COLO668 (cell line): ENCODE measurements at regions not wholly inside any gene's neighbourhood (a gene's known extent, or its start where the extent isn't known, plus 50 kb on each side); places are given as distances from the start of the nearest gene placed in this dataset.

Experiments
- DNase-seq: peaks from one replicate; lab custom pipeline; 2025; ENCODE audit not compliant: unreplicated experiment; lab: John Stamatoyannopoulos, UW

DNA sequence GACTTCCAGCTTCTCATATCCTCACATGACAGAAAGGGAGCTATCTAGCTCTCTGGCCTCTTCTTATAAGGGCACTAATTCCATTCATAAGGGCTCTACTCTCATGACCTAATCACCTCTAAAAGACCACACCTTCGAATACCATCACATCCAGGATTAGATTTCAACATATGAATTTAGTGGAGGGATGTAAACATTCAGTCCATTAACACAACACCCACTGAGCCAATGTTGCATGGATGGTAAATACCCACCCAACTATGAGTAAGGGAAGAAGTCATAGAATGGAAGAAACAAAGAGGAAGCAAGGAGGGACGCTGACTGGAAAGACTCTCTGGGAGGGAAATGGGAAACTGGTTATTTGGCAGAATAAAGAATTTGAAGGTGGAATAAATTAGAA is 112.6 kb upstream of the CCDC112 start:
- no peak for DNase-seq

DNA sequence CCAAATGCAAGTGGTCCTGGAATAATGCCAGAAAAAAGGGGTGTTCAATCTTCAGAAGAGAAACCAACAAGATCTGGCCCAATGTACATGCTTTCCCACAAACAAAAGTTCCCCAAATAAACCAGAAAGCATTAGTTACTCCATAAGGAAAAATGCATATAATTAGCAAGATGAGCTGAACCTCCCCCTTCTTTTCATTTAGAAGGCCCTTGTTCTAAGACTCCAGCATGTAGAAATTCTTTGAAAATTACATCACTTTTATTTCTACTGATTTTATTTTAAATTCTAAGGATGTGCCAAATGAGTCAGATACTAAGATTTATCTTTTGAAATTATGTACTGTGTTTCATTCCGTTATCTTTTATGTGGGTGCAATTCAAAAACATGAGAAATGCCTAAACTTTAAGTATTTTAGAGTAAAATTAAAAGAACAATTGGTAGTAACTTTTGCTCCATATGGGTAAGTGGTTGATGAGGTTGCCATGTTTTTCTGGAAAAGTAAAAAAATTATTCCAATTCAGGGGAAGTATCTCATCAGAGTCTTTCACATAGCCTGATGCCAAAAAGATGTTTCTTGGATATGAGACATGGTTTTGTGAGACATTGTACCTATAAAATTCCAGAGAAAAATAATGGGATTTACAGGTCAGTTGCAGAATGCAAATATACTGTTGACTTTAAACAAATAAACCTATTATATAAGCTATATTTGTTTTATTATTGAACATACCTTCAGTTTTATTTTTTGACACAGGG is 106.5 kb upstream of the CCDC112 start:
- DNase-seq: no peak

DNA sequence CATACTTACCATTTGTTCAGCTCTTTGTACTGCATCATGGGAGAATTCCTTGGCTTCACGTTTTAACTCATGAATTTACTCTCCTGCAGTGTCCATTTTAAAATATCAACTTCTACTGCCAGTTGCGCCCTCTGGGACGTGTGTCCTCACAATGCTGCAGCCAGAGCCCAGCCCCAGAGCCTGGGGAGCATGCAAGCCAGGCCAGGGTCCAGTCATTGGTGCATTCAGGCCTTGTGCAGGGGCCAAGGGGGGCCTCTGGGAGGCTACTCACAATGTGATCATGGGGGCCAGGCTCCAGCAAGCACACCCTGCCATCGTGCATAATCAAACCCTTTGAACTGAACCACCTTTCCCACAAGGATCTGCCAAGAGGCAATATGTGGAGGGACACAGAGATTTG is 105.6 kb upstream of the CCDC112 start:
- no peak for DNase-seq

DNA sequence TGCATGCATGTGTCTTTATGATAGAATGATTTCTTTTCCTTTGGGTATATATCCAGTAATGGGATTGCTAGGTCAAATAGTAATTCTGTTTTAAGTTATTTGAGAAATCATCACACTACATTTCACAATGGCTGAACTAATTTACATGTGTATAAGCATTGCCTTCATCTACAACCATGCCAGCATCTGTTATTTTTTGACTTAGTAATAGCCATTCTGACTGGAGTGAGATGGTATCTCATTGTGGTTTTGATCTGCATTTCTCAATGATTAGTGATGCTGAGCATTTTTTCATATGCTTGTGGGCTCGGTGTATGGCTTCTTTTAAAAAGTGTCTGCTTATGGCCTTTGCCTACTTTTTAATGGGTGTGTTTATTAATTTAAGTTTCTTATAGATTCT is 102.3 kb upstream of the CCDC112 start:
- no peak for DNase-seq

DNA sequence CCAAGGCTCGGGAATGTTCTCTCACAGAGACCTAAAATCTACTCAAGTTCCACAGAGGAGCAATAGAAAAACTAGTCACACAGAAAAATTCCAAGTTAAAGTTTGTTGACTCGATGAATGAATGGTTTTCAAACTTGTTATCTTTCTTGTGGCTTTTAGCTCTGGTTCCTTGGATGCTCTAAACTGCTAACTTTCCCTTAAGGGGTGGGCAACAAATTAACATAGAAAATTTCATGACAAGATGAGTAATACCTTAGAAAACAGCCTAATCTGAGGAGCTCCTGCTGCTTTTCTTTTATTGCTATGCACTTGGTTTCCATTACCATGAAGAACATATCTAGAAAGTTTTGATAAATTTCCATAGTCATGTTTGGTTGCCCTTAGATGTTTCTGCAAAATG is 100.2 kb upstream of the CCDC112 start:
- no peak for DNase-seq

DNA sequence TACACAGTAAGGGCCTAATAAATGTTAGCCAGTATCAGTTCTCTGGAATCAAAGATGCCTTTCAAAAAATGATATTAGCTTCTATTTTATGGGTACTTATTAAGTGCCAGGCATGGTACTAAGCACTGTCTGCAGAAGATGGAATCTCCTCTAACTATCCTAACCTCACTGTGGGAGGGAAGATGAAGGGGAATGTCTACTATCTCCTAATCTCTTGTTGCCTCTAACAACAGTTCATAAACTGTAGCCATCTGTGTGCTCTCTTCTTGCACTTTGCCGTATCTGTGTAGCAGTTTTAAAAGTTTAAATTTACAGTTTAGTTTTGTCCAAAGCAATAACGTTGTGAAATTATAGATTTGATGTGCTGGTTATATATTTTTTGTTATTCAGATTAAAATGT is 99.6 kb upstream of the CCDC112 start:
- no peak for DNase-seq

DNA sequence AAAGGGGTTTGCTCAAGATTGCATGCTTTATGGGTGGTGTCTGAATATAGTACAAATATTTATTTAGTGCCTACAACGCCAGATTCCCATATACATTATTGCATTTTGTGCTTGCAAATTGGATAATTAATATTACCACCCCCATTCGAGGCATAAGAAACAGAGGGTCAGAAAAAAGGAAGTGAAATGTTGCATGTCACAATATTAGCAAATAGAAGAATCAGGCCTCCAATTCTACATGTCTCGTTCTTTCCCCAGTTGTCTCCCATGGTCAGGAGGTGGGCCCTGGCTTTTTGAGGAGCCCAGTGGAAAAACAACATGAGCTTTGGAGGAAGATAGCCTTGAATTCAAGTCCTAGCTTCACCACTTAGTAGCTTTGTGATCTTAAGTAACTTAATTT is 98.1 kb upstream of the CCDC112 start:
- no peak for DNase-seq

DNA sequence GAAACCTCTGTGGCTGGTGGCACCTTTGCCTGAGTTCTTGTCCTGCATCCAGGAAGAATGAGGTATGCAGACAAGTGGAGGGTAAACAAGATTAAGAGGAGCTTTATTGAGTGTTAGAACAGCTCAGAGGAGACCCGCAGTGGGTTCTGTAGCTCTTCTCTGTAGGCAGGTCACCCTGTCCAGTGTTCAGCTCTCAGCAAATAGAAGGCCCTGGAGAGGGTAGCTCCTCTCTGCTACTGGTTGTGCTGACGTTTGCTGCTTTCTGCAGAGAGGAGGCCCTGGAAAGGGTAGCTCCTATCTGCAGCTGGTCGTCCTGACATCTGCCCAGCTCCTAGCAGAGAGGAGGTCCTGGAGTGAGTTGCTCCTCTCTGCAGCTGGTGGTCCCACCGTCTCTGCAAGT is 96.8 kb upstream of the CCDC112 start:
- DNase-seq: no peak

DNA sequence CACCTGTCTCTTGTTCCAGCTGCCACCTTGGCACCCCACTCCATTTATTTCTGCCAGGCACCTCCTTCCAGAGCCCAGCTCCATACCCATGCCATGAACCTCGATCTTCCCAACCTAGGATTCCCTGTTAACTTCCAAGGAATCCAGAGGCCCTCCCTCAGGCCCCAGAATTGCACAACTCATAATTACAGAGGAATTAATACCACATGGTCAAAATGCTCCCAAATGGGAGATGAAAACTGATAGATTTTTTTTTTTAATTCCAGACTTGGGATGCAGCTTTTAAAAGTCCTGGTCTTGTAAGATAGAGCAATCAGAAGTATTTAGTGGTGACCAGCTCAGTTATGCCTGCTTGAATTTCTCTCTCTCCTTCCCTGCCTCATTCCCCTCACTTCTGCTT is 96.2 kb upstream of the CCDC112 start:
- no peak for DNase-seq

DNA sequence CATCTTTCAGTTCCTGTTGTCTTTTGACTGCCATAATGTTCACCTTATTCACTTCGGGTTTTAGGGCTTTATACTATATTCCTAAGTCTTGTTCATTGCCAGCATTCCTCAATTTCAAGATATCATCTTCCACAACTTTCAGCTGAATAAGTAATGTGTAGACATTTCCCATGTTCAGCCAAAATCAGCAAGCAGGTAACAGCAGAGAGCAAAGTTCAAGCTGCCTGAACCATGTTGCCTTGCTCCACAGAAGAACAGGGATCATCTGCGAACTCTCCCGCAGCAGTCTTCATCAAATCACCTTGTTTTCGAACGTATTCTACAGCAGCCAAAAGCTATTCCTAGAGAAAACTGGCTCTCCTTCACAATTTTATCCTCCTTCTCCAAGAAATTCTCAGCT is 95.3 kb upstream of the CCDC112 start:
- no peak for DNase-seq

DNA sequence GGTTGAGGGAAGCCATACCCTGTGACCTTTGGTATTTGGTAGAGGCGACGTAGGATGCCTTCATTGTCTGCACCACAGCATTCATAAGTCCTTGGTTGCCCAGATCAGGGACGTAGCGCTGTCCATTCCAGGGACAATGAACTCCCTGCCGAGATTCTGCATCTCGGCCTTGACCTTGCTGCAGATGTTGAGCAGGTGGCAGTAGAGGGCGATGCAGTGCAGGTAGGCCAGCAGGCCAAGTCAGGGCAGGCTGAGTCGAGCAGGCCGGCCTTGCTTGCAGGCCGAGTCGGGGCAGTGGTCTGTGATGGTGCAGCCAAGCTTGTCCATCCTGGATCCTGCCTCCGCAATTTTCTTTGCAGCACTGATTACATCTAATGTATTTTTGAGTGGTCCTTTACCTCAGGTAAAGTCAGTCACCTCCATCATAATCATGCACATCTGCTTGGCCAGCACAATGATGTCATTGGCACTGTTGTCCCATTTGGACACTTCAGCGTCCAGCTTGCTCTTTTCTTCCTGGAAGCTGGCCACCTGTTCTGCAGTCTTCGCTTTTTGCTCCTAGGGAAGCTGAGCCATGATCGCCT is 93.4 kb upstream of the CCDC112 start:
- no peak for DNase-seq

DNA sequence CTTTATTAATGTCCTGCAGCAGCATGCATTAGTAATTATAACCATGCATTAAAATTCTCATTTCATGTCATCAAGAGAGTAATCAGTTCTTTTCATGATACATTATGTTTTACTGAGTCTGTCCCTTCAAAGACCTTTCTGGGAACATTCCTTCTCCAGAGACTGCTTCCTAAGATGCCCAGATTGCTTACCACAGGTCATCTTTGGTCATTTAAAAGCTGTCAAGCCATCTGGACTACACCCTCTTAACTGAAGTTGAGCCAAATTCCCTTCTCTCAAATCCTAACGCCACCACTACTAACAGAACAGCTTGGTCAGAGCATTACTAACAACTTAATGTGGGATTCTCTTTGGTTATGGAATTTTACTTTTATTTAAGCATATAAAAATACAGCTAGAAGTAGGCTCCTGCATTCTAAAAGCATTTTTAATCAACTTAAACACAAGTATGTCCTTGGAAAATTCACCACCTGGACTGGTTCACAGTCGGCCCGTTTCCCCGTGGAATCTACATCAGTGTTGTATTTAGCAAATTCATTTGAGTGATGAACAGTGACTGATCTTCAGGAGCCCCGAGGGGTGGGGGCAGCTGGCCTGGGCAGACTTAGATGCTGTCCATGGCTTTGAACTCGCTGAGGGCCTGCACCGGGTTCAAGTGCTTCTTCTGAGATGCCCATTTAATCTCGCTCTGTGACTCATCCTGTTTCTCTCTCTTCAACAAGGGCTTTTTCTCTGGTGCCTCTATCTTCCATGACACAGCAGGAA is 92.8 kb upstream of the CCDC112 start:
- no peak for DNase-seq

DNA sequence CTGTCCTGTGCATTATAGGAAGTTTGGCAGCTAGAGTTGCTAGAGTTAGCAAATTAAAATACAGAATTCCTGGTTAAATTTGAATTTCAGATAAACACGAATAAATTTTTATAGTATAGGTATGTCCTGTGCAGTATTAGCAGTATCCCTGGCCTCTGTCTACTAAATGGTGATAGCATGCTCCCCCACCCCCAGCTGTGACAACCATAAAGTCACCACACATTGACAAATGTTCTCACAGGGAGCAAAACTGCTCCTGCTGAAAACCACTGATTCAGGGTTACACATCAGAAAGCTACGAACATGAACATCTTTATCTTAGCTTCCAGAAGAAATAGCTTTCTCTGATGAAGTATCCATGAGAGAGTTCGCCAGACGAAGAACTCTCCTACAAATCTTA is 91.8 kb upstream of the CCDC112 start:
- no peak for DNase-seq

DNA sequence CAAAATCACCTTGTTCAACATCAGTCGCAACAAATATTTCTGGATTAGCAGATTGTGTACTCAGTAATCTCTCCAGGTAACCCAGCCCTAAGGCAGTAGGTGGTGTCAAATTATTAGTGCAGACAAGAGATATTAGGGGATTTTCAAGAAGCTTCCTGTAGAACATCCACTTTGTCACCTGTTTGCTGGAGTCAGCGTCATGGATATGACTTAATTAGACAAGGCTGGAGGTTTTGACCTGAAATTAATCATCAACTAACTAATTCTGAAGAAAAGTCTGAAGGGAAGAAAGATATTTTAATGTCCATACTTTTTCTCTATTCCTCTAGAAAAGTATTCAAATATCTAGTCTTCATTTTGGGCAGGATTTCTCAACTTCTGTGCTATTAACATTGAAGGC is 91.4 kb upstream of the CCDC112 start:
- no peak for DNase-seq

DNA sequence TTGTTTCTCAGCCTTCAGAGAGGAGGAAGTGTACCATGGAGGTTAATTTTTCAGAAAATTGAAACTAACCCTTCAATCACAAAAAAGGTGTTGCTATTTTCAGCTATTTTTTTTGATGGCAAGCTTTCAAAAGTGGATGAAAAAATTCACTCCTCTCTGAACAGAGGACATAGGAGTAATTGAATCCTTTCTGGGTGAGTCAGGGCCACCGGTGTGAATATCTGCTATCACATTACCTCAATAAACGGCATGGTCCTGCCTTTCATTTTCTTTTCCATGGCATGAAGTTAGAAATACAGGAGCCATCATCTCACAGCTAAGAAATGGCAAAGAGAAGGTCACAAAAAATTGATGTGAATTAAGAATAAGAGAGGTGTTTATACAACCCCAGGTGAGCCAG is 90.2 kb upstream of the CCDC112 start:
- DNase-seq: no peak

DNA sequence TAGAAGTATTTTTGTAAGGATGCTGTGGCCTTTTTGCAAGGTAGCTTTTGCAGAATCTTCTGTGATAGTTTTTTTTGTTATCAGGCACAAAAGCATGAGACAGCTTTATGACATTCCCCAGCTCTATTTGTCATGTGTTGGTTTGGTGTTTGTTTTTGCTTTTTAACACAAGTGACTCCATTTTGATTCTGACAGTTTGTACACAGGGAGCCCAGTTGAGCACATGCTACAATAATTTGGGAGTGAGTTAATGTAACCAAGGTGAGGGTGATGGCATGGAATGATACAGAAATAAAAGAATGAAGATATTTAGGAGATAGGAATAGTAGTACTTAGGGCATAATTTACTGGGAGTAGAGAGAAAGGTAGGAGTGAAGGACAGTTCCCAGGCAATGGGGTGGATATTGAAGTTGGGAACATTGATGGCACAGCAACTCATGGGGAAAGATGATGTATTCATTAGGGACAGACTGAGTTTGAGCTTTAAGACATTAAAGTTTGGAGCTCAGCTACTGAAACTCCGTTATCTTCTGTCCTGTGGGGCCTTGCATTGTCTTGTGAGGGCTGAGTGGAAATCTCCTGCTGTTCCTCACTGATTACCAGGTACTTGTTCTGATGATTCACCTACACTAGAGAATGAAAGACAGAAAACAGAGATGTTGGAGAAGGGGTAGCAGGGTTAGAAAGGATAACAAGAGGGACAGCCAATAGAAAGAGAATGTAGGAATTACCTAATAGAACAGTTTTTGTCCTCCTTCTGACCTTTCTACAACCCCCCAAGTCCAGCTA is 88.3 kb upstream of the CCDC112 start:
- DNase-seq: no peak

DNA sequence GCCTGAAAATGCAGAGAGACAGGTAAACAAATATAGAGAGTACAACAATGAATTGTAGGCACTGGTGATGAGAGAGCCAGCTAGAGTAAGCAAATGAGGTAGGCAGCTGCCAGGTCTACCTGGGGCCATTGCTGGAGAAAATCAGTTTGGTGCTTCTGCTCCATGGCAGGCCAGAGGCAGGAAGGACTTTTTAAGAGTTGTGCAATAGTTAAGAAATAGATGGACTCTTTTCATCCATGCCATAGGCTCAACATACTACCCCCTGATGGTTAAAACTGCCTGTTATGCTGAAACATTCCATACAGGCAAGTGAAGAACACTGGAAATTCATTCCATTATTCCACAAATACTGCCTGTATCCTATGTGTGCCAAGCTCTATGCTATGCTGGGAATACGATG is 86.5 kb upstream of the CCDC112 start:
- no peak for DNase-seq

DNA sequence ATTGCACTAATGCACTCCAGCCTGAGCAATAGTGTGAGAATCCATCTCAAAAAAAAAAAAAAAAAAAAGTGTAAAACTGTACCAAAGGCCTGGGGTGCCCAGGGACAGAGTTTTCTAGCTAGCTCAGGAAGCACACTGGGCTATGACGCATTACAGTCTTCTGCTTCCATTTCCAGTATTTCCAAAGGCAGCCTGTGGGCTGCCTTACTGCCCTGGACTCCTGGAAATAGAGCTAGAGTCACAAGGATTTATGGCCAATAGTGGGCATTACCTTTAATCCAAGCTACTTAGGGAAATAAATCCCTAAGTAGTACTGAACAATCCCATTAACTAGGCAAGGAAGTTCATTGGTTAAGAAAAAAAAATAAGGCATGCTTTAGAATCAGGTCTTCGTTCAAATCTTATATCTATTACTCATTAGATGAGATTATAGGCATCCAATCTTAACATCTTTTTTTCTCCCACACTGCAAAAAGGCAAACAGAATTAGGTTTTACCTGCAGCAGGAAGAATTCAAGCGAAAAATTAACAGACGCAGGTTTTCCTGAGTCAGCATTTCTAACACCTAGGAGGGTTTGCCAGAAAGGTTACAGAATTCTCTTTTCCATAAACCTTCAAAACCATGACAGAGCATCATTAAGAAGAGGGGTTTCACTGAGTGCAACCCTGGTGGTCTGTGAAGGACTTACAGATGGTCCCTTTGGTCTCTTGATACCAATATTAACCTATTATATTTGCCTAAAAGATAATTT is 85.6 kb upstream of the CCDC112 start:
- DNase-seq: no peak

DNA sequence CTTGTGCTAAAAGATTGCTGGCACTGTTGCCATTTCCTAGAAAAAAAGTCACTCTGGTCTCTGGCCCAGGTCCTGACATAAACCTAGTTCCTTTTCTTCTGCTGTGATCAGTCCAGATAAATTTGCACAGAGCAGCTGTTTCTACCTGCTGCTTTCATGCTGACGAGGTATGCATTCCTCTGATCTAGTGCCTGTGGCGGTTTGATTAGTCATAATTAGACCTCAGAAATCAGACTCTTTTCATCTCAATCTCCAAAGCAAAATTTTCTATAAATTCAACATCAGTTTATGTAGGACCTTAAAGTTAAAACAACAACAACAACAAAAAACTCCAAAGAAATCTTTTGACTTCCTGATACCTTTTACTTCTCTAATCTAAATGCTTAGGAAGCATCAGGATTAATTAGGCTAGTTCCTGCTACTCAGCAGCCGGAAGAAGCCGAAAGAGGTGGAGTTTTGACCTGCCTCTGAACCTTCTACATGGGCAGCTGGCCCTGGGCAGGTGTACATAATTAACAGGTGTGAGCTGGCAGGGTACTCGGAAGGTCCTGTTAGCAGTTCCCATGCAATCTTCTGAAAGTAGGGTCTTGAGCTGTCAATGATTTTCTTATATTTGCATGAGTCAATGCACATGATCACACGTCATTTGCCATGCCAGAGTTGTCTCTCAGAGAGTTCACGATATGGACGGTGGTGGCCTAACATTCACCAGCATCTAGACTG is 83.3 kb upstream of the CCDC112 start:
- DNase-seq: peak; percentile 73

DNA sequence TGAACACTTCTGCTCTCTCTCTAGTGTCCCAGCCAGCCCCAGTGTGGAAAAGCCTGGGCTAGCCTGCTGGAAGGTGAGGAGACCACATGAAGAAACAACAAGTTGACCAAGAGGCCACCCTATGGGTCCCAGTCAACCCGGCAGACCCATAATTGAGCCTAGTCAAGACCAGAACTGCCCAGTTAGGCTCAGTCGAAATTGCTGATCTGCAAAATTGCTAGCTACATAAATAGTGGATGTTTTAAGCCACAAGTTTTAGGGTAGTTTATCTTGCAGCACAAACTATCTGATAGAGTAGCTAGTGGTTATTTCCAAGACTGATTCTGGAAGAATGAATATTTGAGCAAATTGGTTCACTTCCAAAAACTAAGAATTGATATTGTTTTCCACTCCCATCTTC is 82.3 kb upstream of the CCDC112 start:
- no peak for DNase-seq
